ENCODE measurements at regions not wholly inside any gene's neighbourhood (a gene's known extent, or its start where the extent isn't known, plus 50 kb on each side); places are given as distances from the start of the nearest gene placed in this dataset.

DNA sequence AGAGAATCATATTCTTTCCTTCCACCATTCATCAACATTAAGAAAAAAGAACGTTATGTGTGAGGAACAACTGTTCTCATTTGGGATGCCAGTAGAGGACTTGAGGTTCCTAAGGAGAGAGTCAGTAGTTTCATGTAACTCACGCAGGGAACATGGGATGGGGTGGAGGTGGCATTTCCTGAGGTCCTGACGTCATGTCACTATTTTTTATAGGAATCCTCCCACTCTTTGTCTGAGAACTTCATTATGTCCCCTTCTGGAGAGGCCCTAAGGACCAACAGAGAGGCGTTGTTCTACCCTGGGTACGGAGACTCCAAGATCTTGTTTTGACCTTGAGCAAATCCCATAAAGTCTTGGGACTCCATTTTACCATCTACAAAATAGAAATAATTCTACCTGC, 211.7 kb upstream of the SOX9 start (continued):
- TF ChIP-seq, protein P1, sequence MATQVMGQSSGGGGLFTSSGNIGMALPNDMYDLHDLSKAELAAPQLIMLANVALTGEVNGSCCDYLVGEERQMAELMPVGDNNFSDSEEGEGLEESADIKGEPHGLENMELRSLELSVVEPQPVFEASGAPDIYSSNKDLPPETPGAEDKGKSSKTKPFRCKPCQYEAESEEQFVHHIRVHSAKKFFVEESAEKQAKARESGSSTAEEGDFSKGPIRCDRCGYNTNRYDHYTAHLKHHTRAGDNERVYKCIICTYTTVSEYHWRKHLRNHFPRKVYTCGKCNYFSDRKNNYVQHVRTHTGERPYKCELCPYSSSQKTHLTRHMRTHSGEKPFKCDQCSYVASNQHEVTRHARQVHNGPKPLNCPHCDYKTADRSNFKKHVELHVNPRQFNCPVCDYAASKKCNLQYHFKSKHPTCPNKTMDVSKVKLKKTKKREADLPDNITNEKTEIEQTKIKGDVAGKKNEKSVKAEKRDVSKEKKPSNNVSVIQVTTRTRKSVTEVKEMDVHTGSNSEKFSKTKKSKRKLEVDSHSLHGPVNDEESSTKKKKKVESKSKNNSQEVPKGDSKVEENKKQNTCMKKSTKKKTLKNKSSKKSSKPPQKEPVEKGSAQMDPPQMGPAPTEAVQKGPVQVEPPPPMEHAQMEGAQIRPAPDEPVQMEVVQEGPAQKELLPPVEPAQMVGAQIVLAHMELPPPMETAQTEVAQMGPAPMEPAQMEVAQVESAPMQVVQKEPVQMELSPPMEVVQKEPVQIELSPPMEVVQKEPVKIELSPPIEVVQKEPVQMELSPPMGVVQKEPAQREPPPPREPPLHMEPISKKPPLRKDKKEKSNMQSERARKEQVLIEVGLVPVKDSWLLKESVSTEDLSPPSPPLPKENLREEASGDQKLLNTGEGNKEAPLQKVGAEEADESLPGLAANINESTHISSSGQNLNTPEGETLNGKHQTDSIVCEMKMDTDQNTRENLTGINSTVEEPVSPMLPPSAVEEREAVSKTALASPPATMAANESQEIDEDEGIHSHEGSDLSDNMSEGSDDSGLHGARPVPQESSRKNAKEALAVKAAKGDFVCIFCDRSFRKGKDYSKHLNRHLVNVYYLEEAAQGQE (IDR thresholded peaks at IDR 0.05) = no peak
- TF ChIP-seq HOXA7 (CRISPR knock-in tag; IDR thresholded peaks at IDR 0.05) (no peak), RCOR1 (IDR thresholded peaks at IDR 0.05; ENCODE audit: low read depth, low read length) (no peak), ZFP36 (IDR thresholded peaks at IDR 0.05; ENCODE audit: borderline replicate concordance, partially characterized antibody) (no peak), TP53 (CRISPR knock-in tag; IDR thresholded peaks at IDR 0.05) (no peak)

DNA sequence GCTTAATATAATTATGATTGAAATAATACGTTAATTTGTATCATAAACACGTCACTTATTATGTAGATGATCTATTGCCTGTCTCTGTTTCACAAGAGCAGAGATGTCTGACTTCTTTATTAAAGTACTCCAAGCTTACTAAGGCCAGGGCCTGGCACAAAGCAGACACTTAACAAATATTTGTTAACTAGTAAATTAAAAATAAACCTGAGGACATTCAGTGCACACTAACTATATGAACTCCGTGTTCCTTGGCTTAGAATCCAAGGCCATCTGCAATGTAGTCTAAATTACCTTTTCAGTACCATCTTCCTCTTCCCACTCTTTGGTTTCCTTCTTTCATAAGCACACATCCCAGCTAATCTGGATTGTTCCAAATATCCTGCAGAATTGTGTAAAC, 210.8 kb upstream of the SOX9 start:
- H3K4me2 ChIP-seq = no peak overlapping the region
- no peaks in the 10 kb centered on the region for H3K9me3 ChIP-seq
- FAIRE-seq (peak; percentile 86), ATAC-seq (no peak), DNase-seq (ENCODE audit: low read depth in 1 of 2, low spot score in 1 of 2) (no peak)
- ChIA-PET CTCF (no interaction called here), POLR2A (no interaction called here)
- H3K27ac ChIP-seq = no peak overlapping the region
- H3K4me1 ChIP-seq = no peaks in the 10 kb centered on the region
- TF ChIP-seq SREBF2 (IDR thresholded peaks at IDR 0.05) = no peak
- no peak for TF ChIP-seq CHD2 (IDR thresholded peaks at IDR 0.05; ENCODE audit: low read length, partially characterized antibody)
- TF ChIP-seq BHLHE40 (IDR thresholded peaks at IDR 0.05; ENCODE audit: low read depth, low read length) = no peak
- no peak for TF ChIP-seq NR3C1 (IDR thresholded peaks at IDR 0.05)
- TF ChIP-seq PHF8 (IDR thresholded peaks at IDR 0.05; ENCODE audit: borderline replicate concordance, low read depth) = no peak
- no peak for TF ChIP-seq ZNF302 (CRISPR knock-in tag; IDR thresholded peaks at IDR 0.05)
- no peak for TF ChIP-seq CBX8 (IDR thresholded peaks at IDR 0.05)
- TF ChIP-seq, protein P2, sequence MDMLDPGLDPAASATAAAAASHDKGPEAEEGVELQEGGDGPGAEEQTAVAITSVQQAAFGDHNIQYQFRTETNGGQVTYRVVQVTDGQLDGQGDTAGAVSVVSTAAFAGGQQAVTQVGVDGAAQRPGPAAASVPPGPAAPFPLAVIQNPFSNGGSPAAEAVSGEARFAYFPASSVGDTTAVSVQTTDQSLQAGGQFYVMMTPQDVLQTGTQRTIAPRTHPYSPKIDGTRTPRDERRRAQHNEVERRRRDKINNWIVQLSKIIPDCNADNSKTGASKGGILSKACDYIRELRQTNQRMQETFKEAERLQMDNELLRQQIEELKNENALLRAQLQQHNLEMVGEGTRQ (IDR thresholded peaks at IDR 0.05) = no peak
- TF ChIP-seq ZFP36 (IDR thresholded peaks at IDR 0.05; ENCODE audit: borderline replicate concordance, partially characterized antibody) = no peak
- TF ChIP-seq ZSCAN20 (CRISPR knock-in tag; IDR thresholded peaks at IDR 0.05) = no peak
- TF ChIP-seq HDAC2 (IDR thresholded peaks at IDR 0.05) = no peak
- TF ChIP-seq, protein P3, sequence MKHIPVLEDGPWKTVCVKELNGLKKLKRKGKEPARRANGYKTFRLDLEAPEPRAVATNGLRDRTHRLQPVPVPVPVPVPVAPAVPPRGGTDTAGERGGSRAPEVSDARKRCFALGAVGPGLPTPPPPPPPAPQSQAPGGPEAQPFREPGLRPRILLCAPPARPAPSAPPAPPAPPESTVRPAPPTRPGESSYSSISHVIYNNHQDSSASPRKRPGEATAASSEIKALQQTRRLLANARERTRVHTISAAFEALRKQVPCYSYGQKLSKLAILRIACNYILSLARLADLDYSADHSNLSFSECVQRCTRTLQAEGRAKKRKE (CRISPR knock-in tag; IDR thresholded peaks at IDR 0.05; ENCODE audit: low read depth) = no peak
- TF ChIP-seq, protein P4, sequence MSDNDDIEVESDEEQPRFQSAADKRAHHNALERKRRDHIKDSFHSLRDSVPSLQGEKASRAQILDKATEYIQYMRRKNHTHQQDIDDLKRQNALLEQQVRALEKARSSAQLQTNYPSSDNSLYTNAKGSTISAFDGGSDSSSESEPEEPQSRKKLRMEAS (IDR thresholded peaks at IDR 0.05) = no peak
- TF ChIP-seq RNF2 (IDR thresholded peaks at IDR 0.05; ENCODE audit: borderline replicate concordance, low read depth) = no peak
- TF ChIP-seq, protein P5, sequence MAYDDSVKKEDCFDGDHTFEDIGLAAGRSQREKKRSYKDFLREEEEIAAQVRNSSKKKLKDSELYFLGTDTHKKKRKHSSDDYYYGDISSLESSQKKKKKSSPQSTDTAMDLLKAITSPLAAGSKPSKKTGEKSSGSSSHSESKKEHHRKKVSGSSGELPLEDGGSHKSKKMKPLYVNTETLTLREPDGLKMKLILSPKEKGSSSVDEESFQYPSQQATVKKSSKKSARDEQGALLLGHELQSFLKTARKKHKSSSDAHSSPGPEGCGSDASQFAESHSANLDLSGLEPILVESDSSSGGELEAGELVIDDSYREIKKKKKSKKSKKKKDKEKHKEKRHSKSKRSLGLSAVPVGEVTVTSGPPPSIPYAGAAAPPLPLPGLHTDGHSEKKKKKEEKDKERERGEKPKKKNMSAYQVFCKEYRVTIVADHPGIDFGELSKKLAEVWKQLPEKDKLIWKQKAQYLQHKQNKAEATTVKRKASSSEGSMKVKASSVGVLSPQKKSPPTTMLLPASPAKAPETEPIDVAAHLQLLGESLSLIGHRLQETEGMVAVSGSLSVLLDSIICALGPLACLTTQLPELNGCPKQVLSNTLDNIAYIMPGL (CRISPR knock-in tag; IDR thresholded peaks at IDR 0.05; ENCODE audit: borderline replicate concordance) = no peak
- no peak for TF ChIP-seq FOSB (CRISPR knock-in tag; IDR thresholded peaks at IDR 0.05)
- no peak for TF ChIP-seq JUNB (IDR thresholded peaks at IDR 0.05)
- no peak for TF ChIP-seq POLR2AphosphoS2 (conservative IDR thresholded peaks at IDR 0.05; ENCODE audit: low read length)
- TF ChIP-seq ZC3H11A (IDR thresholded peaks at IDR 0.05) = no peak
- TF ChIP-seq, protein P6, sequence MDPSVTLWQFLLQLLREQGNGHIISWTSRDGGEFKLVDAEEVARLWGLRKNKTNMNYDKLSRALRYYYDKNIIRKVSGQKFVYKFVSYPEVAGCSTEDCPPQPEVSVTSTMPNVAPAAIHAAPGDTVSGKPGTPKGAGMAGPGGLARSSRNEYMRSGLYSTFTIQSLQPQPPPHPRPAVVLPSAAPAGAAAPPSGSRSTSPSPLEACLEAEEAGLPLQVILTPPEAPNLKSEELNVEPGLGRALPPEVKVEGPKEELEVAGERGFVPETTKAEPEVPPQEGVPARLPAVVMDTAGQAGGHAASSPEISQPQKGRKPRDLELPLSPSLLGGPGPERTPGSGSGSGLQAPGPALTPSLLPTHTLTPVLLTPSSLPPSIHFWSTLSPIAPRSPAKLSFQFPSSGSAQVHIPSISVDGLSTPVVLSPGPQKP (IDR thresholded peaks at IDR 0.05; ENCODE audit: low read depth, low read length) = no peak
- WGBS (ENCODE audit: missing lambda C conversion rate) = 30% methylated on average over 3 of the region's 3 CpGs
- no peak overlapping the region for H3K4me3 ChIP-seq
